Activated CD8-positive, alpha-beta T cell treated with anti-CD3 and anti-CD28 coated beads, Interleukin-2, amount 10 ng/mL, durations not matched to agents 7 days and 5 days (primary cell): ENCODE measurements at regions not wholly inside any gene's neighbourhood (a gene's known extent, or its start where the extent isn't known, plus 50 kb on each side); places are given as distances from the start of the nearest gene placed in this dataset.

Source experiments
- ATAC-seq: fragments of 150-1000 bp; cut with Tn5 transposase; one replicate; pipeline ENCODE4 v1.10.0; 2021; ENCODE audit warnings: moderate library complexity
- CTCF ChIA-PET: fragments of 350-600 bp; sonication (Branson Sonifier 250); formaldehyde crosslinking; loops from one replicate; lab custom pipeline; 2021; ENCODE audit warnings: antibody characterized with exemption; lab: Charles Lee
- POLR2A ChIA-PET: fragments of 350-600 bp; sonication (Branson Sonifier 250); formaldehyde crosslinking; loops from one replicate; lab custom pipeline; 2021; ENCODE audit warnings: antibody characterized with exemption; lab: Charles Lee
- DNase-seq: peaks from one replicate; pipeline ENCODE4 v3.0.0-alpha.2; 2020
- H3K27ac Mint-ChIP-seq: one replicate; pipeline ENCODE4 v1.8.0; 2021; ENCODE audit warnings: mild to moderate bottlenecking, mixed read lengths
- H3K27me3 Mint-ChIP-seq: one replicate; pipeline ENCODE4 v1.8.0; 2021; ENCODE audit warnings: low read depth, mixed read lengths
- H3K36me3 Mint-ChIP-seq: one replicate; pipeline ENCODE4 v1.8.0; 2021; ENCODE audit warnings: low read depth, mixed read lengths
- H3K4me1 Mint-ChIP-seq: one replicate; pipeline ENCODE4 v1.8.0; 2021; ENCODE audit warnings: low read depth, mixed read lengths
- H3K4me3 Mint-ChIP-seq: one replicate; pipeline ENCODE4 v1.8.0; 2021; ENCODE audit warnings: mild to moderate bottlenecking, mixed read lengths
- H3K9me3 Mint-ChIP-seq: one replicate; pipeline ENCODE4 v1.8.0; 2022; ENCODE audit warnings: mixed read lengths; ENCODE audit not compliant: insufficient read depth

DNA sequence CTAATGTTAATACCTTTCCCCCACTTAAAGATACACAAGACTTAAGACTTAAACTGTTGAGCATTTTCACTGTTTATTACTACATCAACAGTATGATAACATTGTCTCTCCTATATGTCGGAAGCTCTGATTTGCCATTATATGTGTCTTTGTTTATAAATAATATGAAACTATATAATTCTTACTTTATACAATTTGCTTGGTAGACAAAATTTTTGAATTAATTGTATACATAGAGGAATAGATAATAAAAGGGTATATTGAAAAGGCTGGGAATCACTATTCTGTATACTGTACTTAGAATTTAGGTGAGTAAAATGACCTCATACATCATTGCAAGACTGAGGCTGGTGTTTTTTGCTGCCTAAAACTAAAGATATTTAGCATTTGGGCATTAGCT is 82.1 kb upstream of the HDAC9 start:
- Mint-ChIP-seq H3K36me3 (no peaks in the 10 kb centered on the region), H3K9me3 (no peaks in the 10 kb centered on the region), H3K4me1 (no peaks in the 10 kb centered on the region), H3K27ac (no peak overlapping the region), H3K27me3 (no peaks in the 10 kb centered on the region), H3K4me3 (no peak overlapping the region)
- ATAC-seq, result no peak
- ChIA-PET POLR2A (no interaction called here), CTCF (no interaction called here)
- no peak for DNase-seq

DNA sequence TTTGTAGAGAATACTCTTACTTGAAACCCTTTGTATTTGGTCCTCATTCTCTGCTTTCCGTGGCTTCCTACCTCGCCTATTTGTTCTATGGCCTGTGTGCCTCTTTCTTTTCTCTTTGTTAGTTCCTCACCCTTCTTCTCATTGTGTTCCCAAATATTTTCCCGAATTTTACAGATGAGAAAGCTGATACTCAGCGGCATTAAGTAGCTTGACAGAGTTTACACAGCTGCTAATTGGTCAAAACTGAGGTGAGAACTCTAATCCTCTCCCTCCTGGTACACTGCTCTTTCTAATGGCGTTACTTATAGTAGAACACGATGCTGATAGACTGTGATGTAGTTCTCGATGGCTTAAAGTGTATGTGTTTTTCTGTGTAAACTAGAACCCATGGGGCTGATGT is 80.7 kb upstream of the HDAC9 start:
- CTCF ChIA-PET, result no interaction called here
- POLR2A ChIA-PET, result no interaction called here
- DNase-seq, result no peak
- Mint-ChIP-seq H3K27ac (no peak overlapping the region), H3K4me1 (no peaks in the 10 kb centered on the region), H3K36me3 (no peaks in the 10 kb centered on the region), H3K27me3 (no peaks in the 10 kb centered on the region), H3K9me3 (no peaks in the 10 kb centered on the region), H3K4me3 (no peak overlapping the region)
- ATAC-seq, result no peak

DNA sequence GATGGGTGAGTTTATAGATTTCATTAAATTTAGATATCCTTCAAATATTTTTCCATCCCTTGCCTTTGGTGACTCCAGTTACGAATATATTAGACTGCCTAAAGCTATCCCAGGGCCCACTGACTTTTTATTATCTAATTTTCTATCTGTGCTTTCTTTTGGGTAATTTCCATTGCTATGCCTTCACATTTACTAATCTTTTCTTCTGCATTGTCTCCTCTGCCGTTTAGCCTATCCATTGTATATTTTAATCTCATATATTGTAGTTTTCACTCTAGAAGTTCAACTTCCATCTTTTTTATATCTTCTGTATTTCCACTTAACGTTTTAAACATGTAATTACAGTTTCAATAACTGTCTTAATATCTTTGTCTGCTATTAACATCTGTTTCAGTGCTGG is 78.6 kb upstream of the HDAC9 start:
- Mint-ChIP-seq H3K9me3 (no peaks in the 10 kb centered on the region), H3K4me1 (no peaks in the 10 kb centered on the region)

DNA sequence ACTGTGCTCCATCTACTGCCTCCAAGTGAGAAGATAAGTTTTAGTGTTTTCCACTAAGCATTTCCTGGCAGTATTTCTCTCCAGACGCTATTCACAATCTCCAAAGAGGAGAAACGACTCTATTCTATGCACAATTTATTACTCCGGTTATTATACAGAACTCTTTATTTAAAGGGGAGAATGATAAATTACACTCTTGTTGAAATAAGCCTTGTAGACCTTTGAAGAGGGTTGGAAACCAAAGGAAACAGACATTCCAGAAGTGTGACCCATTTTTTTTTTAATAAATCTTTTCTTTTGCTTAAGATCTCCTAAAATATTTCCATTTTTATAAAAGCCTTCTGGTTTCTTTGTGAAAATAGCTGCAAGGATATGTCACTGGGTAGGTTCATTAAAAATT is 76.1 kb upstream of the HDAC9 start:
- ChIA-PET CTCF (no interaction called here), POLR2A (no interaction called here)
- DNase-seq (no peak), ATAC-seq (no peak)
- no peak overlapping the region for H3K27ac Mint-ChIP-seq
- H3K36me3 Mint-ChIP-seq, result no peaks in the 10 kb centered on the region
- no peaks in the 10 kb centered on the region for H3K27me3 Mint-ChIP-seq
- H3K9me3 Mint-ChIP-seq, result no peaks in the 10 kb centered on the region
- H3K4me1 Mint-ChIP-seq, result no peaks in the 10 kb centered on the region
- no peak overlapping the region for H3K4me3 Mint-ChIP-seq

More for the DNA sequence above, 78.6 kb upstream of the HDAC9 start:
- Mint-ChIP-seq H3K27ac (no peak overlapping the region), H3K4me3 (no peak overlapping the region), H3K27me3 (no peaks in the 10 kb centered on the region), H3K36me3 (no peaks in the 10 kb centered on the region)
- ChIA-PET POLR2A (no interaction called here), CTCF (no interaction called here)
- DNase-seq (no peak), ATAC-seq (no peak)

DNA sequence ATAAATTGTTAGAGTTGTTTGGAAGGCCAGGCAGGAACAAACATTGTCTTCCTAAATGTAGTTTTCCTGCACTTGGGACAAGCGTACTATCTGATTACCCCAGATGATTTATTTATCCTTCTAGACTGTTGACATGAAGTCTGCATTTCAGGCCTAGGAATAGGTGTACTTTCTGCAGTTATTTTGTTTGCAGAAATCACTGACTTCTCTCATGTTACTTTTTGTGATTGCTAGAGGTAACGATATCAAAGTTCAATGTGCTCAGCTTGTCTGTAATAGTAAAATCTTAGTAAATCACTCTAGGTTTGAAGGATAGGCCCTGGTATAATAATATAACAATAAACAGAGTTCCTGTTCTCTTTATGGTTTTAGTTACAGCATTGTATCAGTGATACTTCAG is 75.4 kb upstream of the HDAC9 start:
- no peaks in the 10 kb centered on the region for H3K9me3 Mint-ChIP-seq
- no peaks in the 10 kb centered on the region for H3K27me3 Mint-ChIP-seq
- POLR2A ChIA-PET, result no interaction called here

DNA sequence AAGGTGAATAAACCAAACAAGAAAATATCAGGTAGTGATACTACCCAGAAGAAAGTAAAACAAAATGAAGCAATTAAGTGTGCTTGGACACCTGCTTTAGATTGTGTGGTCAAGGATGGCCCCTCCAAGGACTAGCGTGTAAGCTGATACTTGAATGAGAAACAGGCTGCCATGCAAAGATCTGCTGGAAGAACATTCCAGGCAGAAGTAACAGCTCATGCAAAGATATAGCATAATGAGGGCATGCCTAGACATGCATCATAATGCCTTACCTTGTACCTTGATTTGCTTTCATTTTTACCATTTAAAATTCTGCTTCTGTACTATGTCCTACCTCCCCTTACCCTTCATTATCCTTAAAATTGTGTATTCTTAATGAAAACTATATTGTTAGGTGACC is 74.8 kb upstream of the HDAC9 start:
- POLR2A ChIA-PET, result no interaction called here
- Mint-ChIP-seq H3K4me3 (no peak overlapping the region), H3K27me3 (no peaks in the 10 kb centered on the region), H3K9me3 (no peaks in the 10 kb centered on the region), H3K36me3 (no peaks in the 10 kb centered on the region), H3K4me1 (no peaks in the 10 kb centered on the region), H3K27ac (no peak overlapping the region)
- CTCF ChIA-PET, result no interaction called here
- DNase-seq (no peak), ATAC-seq (no peak)

More for the DNA sequence above, 75.4 kb upstream of the HDAC9 start:
- Mint-ChIP-seq H3K4me3 (no peak overlapping the region), H3K27ac (no peak overlapping the region), H3K4me1 (no peaks in the 10 kb centered on the region), H3K36me3 (no peaks in the 10 kb centered on the region)
- CTCF ChIA-PET, result no interaction called here
- ATAC-seq, result no peak
- no peak for DNase-seq

DNA sequence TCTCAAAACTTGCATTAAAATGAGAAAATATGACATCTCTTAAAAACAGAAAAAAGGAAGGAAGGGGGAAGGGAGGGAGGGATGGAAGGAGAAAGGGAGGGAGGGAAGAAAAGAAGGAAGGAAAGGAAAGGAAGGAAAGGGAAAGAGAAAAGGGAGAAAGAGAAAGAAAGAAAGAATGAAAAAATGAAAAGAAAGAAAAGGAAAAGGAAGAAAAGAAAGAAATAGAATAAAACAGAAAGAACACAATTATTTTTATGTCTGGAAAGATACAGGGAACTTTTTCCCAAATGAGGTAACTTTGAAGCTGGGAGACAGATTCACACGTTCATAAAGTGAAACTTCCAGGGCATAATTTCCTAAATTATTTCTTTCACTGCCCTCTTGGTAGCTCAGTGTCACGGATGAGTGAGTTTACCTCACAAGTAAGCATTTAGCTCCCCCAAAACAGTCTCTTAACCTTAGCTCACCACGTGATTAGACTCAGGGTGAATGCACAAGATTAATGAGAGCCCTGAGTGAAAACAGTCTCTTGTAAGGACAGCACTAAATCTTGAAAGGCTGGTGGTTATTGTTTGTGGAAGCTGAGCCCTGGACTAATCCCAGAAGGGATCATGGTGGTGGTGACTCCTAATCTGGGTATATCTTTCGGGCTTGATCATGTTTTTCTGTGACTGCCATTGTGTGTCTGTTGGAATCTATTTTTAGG is 74.1 kb upstream of the HDAC9 start:
- no peak overlapping the region for H3K4me3 Mint-ChIP-seq
- no peak overlapping the region for H3K27ac Mint-ChIP-seq
- no peak for DNase-seq
- ChIA-PET CTCF (no interaction called here), POLR2A (interaction anchor here (0.5 kb wide), 1 partner anchor 422 kb away, joined by 4 read pairs; no protein-coding TSS in a partner anchor)
- no peaks in the 10 kb centered on the region for H3K27me3 Mint-ChIP-seq
- H3K9me3 Mint-ChIP-seq, result no peaks in the 10 kb centered on the region
- no peaks in the 10 kb centered on the region for H3K36me3 Mint-ChIP-seq
- H3K4me1 Mint-ChIP-seq, result no peaks in the 10 kb centered on the region
- no peak for ATAC-seq

DNA sequence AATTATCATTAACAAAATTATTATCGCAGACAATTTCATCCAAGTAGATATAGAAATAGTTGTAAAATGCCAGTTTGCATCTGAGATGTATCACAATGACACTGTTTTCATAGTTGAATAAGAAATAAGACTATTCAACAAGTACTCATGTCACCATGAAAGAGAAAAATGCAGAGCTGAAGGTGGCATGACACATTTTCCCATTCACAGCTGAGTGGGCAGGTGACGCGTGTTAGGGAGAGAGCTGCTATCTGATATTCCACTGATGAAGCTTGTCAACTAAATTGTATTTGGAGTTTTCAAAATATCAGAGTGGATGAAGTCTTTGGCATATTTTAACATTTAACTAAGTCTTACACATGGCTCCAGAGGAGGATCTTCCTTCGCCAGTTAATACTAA is 70.3 kb upstream of the HDAC9 start:
- Mint-ChIP-seq H3K27me3 (no peaks in the 10 kb centered on the region), H3K4me3 (no peak overlapping the region), H3K36me3 (no peaks in the 10 kb centered on the region), H3K9me3 (no peaks in the 10 kb centered on the region), H3K4me1 (no peaks in the 10 kb centered on the region), H3K27ac (no peak overlapping the region)
- ChIA-PET CTCF (no interaction called here), POLR2A (no interaction called here)
- DNase-seq, result no peak
- no peak for ATAC-seq

DNA sequence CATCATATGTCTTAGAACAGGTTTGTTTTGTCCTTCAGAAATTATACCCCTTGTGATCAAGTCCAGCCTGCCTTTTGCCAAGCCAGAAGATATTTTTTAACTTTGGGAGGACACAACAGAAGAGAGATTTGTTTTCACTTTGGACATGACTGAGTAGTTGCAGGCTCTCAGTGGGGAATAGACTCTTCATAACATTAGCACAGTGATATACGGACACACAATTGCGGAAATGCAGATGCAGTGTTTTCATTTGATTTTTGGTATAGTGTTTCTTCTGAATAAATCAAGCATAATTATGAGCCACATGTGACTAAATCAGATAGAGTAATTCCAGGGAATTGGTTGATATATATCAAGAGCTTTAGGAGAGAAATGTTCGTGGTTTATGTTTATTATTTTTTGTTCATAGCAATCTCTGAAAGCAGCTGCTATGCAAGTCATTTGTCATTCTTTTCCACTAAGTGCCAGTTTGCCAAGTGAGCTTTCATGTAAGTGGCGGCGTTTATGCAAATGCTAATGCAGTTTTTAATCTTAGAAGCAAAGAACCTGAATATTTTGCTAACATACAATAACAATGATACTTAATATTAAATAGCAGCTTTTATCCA is 69.6 kb upstream of the HDAC9 start:
- Mint-ChIP-seq H3K4me1 (no peaks in the 10 kb centered on the region), H3K4me3 (no peak overlapping the region), H3K36me3 (no peaks in the 10 kb centered on the region), H3K27me3 (no peaks in the 10 kb centered on the region), H3K27ac (no peak overlapping the region), H3K9me3 (no peaks in the 10 kb centered on the region)
- CTCF ChIA-PET, result no interaction called here
- DNase-seq (no peak), ATAC-seq (no peak)
- POLR2A ChIA-PET, result no interaction called here

DNA sequence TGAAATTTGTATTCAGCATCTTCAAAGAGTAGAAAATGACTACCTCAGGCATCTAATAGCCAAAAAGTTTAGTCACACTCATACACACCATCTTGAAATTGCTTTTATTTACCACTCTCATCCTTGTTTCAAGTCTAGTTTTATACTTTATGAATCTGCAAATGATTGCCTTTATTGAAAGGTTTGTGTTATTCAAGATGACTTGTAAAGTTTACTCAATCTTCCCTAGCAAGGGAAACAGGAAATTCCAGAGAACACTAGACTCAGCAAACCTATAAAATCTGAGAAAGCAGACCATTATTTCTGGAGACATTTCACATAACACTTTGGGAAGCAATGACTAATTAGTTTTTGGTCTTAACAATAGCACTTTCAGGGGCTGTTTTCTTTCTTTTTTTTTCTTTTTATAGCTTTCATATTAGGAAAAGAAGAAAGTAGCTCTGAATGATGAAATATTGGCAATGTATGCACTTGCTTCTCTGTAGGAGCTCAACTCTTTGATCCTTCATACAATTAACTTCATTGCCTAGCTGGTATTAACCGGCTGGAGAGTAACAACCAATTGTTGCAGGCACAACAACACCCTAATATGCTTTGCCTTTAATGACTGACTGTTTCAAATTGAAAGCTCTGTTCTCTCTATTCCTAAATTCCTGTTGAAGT is 68.9 kb upstream of the HDAC9 start:
- no peaks in the 10 kb centered on the region for H3K4me1 Mint-ChIP-seq
- H3K36me3 Mint-ChIP-seq, result no peaks in the 10 kb centered on the region
- H3K9me3 Mint-ChIP-seq, result no peaks in the 10 kb centered on the region
- ChIA-PET POLR2A (no interaction called here), CTCF (no interaction called here)
- DNase-seq (no peak), ATAC-seq (no peak)
- H3K27ac Mint-ChIP-seq, result no peak overlapping the region
- no peaks in the 10 kb centered on the region for H3K27me3 Mint-ChIP-seq
- H3K4me3 Mint-ChIP-seq, result no peak overlapping the region

DNA sequence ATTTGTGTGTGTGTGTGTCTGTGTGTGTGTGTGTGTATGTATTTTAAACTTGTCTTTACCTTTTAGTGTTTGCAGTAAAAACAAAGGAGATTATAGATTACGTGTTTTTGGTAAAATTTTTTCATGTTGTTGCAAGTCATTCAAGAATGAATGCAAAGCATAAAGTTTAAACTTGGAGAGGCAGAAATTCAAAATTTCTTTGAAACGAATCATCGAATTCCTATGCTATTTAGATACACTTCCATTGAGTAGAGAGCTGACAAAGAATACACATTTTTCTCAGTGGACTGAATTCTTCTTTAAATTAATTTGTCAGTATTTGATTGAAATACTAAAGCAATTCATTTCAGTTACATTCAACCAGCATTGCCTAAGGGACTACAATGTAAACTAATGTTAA is 66.0 kb upstream of the HDAC9 start:
- no peak for ATAC-seq
- Mint-ChIP-seq H3K4me1 (no peaks in the 10 kb centered on the region), H3K36me3 (no peaks in the 10 kb centered on the region), H3K27ac (no peak overlapping the region), H3K27me3 (no peaks in the 10 kb centered on the region), H3K9me3 (no peaks in the 10 kb centered on the region), H3K4me3 (no peak overlapping the region)
- ChIA-PET POLR2A (no interaction called here), CTCF (no interaction called here)
- no peak for DNase-seq

DNA sequence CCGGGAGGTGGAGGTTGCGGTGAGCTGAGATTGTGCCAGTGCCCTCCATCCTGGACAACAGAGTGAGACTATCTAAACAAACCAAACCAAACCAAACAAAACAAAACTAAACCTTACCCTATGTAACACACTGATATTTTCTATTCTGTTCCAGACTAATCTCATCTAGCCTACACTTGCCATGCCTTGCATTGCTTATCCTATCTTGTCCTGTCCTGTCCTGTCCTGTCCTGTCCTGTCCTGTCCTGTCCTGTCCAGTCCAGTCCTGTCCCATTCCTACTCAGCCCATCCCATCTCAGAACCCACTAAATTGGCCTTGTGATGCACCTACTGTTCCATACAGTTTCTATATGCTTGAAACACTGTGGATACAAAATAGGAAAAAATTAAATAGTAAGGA is 64.7 kb upstream of the HDAC9 start:
- DNase-seq (no peak), ATAC-seq (no peak)
- Mint-ChIP-seq H3K9me3 (no peaks in the 10 kb centered on the region), H3K27me3 (no peaks in the 10 kb centered on the region), H3K36me3 (no peaks in the 10 kb centered on the region), H3K4me3 (no peak overlapping the region), H3K4me1 (no peaks in the 10 kb centered on the region), H3K27ac (no peak overlapping the region)
- POLR2A ChIA-PET, result no interaction called here
- CTCF ChIA-PET, result no interaction called here
